Panc1 (cell line): ENCODE measurements at regions not wholly inside any gene's neighbourhood (a gene's known extent, or its start where the extent isn't known, plus 50 kb on each side); places are given as distances from the start of the nearest gene placed in this dataset.

ENCODE experiments used
- POLR2AphosphoS5 ChIP-seq: IDR thresholded peaks from 2 replicates; pipeline ENCODE4 v1.6.1; 2012; ENCODE audit warnings: mild to moderate bottlenecking, low read depth, low read length, moderate library complexity
- TCF7L2 ChIP-seq: IDR thresholded peaks from 2 replicates; pipeline ENCODE4 v1.6.1; 2011; ENCODE audit warnings: mild to moderate bottlenecking, low read depth, low read length, inconsistent platforms
- TF ChIP-seq, protein P1 (sequence below): fragments of 450-650 bp; IDR thresholded peaks from 2 replicates; pipeline ENCODE4 v1.5.1; 2017; ENCODE audit warnings: mild to moderate bottlenecking
- TF ChIP-seq, protein P2 (sequence below), 2 experiments: IDR thresholded peaks; 2 replicates each; pipeline ENCODE4 v1.6.1; 2011 to 2012; ENCODE audit warnings: low read depth in 2 of 2, control low read depth in 1 of 2, low read length in 1 of 2, mild to moderate bottlenecking in 1 of 2, moderate library complexity in 1 of 2; ENCODE audit not compliant: insufficient read depth in 1 of 2

DNA sequence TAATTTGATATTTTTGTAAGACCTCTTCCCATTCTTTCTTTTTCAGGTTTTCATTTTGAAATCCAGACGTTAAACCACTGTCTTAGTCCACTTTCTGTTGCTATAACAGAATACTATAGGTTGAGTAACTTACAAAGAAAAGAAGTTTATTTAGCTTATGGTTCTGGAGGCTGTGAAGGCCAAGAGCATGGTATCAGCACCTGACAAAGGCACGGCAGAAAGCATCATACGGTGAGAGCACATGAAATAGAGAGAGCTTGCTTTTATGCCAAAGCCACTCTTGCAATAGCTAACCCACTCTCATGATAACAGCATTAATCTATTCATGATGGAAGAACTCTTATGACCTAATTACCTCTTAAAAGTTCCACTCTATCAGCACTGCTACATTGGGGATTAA, 255.6 kb upstream of the PDE4D start:
- TF ChIP-seq, protein P1, sequence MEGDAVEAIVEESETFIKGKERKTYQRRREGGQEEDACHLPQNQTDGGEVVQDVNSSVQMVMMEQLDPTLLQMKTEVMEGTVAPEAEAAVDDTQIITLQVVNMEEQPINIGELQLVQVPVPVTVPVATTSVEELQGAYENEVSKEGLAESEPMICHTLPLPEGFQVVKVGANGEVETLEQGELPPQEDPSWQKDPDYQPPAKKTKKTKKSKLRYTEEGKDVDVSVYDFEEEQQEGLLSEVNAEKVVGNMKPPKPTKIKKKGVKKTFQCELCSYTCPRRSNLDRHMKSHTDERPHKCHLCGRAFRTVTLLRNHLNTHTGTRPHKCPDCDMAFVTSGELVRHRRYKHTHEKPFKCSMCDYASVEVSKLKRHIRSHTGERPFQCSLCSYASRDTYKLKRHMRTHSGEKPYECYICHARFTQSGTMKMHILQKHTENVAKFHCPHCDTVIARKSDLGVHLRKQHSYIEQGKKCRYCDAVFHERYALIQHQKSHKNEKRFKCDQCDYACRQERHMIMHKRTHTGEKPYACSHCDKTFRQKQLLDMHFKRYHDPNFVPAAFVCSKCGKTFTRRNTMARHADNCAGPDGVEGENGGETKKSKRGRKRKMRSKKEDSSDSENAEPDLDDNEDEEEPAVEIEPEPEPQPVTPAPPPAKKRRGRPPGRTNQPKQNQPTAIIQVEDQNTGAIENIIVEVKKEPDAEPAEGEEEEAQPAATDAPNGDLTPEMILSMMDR: no peak
- TF ChIP-seq, protein P2, sequence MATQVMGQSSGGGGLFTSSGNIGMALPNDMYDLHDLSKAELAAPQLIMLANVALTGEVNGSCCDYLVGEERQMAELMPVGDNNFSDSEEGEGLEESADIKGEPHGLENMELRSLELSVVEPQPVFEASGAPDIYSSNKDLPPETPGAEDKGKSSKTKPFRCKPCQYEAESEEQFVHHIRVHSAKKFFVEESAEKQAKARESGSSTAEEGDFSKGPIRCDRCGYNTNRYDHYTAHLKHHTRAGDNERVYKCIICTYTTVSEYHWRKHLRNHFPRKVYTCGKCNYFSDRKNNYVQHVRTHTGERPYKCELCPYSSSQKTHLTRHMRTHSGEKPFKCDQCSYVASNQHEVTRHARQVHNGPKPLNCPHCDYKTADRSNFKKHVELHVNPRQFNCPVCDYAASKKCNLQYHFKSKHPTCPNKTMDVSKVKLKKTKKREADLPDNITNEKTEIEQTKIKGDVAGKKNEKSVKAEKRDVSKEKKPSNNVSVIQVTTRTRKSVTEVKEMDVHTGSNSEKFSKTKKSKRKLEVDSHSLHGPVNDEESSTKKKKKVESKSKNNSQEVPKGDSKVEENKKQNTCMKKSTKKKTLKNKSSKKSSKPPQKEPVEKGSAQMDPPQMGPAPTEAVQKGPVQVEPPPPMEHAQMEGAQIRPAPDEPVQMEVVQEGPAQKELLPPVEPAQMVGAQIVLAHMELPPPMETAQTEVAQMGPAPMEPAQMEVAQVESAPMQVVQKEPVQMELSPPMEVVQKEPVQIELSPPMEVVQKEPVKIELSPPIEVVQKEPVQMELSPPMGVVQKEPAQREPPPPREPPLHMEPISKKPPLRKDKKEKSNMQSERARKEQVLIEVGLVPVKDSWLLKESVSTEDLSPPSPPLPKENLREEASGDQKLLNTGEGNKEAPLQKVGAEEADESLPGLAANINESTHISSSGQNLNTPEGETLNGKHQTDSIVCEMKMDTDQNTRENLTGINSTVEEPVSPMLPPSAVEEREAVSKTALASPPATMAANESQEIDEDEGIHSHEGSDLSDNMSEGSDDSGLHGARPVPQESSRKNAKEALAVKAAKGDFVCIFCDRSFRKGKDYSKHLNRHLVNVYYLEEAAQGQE (IDR thresholded peaks at IDR 0.05; ENCODE audit: insufficient read depth in 1 of 2, low read depth in 2 of 2, low read length in 1 of 2): no peak
- TF ChIP-seq TCF7L2: no peak
- TF ChIP-seq POLR2AphosphoS5: no peak
